GM19043 (cell line): ENCODE measurements at regions not wholly inside any gene's neighbourhood (a gene's known extent, or its start where the extent isn't known, plus 50 kb on each side); places are given as distances from the start of the nearest gene placed in this dataset.

Experiments used
- ATAC-seq: cut with Tn5 transposase; IDR thresholded peaks from one replicate; pipeline ENCODE4 v1.9.1; 2021; ENCODE audit warnings: low read depth; ENCODE audit not compliant: unreplicated experiment

- ATAC-seq = no peak
These were observed 735.1 kb downstream of the TYW1 start for GRCh38 chr7:67731704-67732103.

- ATAC-seq = no peak
These were observed 736.3 kb downstream of the TYW1 start for GRCh38 chr7:67732898-67733297.

- ATAC-seq = no peak
These were observed 741.5 kb downstream of the TYW1 start for GRCh38 chr7:67738145-67738544.

DNA sequence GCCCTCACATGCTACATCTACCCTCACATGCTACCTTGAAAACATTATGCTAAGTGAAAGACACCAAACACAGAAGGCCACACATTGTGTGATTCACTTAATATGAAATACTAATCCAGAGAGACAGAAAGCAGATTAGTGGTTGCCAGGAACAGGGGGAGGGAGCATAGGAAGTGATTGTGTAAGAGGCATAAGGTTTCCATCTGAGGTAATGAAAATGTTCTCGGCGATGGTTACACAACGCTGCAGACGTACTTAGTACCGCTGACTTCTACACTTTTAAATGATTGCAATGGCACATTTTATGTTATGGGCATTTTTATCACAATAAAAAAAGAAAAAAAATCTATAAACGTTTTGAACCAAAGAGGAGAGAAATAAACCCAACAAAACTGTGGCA lies 742.3 kb downstream of the TYW1 start:
- ATAC-seq = no peak

GRCh38 chr7:67743501-67743900 lies 746.9 kb downstream of the TYW1 start:
- no peak for ATAC-seq

DNA sequence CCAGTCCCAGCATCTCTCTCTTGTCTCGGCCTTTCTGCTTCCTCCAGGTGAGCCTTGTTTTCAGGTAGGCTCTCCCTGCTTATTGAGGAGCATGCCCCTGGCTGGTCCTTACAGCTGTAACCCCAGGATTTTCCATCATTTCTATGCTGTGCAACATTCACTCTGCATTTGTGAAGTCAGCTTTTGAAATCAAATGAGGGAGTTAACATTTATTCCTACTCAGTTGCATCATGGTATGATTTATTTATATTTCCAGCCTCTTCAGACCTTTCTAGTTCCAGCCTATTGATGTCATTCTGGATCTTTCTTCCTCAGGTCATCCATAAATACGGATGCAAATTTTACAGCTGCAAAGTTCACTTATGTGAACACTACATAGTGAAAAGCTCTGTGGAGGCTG lies 755.6 kb downstream of the TYW1 start:
- no peak for ATAC-seq

DNA sequence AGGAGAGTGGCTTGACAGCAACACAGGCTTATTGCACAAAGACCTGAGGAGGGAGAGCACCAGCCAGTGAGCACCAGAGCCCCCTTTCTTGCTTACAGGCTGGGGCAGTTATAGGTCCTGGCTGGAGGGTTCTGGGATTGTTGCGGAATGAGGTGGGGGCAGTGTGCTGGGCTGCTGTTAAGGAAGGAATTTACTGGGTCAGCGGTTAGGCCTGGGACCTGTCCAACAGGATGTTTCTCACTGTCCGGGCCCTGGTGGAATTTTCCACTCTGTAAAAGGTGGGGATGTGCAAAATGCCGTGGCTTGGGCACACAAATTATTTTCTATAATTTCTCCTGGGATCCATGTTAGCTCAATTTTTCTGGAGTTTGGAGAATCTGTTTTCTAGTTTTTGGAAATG lies 757.3 kb downstream of the TYW1 start:
- ATAC-seq = no peak

GRCh38 chr7:67754651-67755050 lies 758.0 kb downstream of the TYW1 start:
- no peak for ATAC-seq

DNA sequence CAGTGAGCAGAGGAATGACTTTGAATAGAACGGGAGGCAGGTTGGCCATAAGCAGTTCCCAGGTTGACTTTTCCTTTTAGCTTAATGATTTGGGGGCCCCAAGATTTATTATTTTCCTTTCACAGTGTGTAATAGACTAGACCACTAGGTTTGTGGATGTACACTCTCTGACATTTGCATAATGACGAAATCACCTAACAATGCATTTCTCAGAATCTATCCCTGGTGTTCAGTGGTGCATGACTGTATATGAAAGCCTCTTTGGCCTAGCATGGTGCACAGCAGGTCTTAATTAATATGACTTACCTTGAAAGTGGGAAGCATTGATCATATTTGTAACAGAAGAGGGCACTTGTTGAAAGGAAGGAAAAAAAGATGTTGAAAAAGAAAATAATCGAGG lies 761.9 kb downstream of the TYW1 start:
- ATAC-seq = no peak

DNA sequence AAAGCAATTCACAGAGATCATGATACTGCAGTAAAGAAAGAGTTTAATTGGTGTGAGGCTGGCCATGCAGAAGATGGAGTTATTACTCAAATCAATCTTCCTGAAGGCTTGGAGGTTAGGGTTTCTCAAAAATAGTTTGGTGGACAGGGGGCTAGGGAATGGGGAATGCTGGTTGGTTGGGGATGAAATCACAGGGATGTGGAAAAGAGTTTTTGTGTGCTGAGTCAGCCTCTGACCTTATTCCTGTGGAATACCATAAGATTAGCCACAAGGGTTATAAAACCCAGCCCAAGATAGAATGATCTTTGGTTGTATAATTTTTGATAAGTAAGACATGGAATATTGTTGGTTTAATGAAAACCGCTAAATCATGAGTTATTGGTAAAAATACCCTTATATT lies 764.3 kb downstream of the TYW1 start:
- no peak for ATAC-seq

DNA sequence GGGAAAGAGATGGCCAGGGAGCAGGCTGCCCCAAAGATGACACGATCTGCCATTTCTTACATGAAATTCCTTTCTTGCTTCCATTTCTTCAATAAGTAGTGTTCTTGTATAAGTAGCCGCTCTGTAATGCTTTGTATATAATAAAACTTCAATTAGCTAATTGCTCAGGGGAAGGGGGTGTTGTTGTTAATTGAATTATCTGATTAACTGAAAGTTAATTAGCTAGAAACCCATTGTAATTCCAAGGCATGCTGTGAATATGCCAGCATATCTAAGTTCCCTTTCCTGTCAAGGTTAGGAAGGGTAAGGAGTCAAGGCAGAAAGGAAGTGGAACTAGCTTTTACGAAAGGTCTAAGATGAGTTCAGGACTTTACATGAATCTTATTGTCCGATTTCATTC lies 765.9 kb downstream of the TYW1 start:
- no peak for ATAC-seq

- ATAC-seq = no peak
These were observed 767.7 kb downstream of the TYW1 start for GRCh38 chr7:67764289-67764688.

DNA sequence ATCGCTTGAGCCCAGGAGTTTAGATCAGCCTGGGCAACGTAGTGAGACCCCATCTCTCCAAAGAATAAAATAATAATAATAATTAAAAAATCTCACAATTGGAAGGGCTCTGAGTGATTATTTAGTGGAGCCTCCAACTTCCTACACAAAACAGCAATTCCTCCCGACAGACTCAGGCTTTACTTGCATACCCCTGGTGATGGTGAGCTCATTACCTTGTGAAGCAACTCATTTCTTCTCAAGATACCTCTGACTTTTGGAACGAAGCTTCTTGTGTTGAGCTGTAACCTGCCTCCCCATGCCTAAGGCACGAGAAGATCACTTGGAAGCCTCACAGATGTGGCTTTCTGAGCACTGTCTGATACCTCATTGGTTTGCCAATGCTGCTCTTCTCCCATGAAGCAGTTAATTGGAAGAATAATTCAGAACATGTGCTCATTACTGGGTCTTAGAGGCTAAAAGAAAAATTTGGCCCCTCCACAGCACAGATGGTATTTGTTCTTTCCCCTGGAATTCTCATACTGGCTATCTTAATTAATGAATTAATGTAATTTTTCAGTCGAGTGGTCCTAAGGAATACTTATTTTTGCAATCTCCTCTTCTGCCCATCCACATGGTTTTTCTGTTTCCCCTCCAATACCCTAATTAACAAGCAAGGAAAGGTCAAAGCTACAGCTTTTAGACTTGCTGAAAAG lies 769.0 kb downstream of the TYW1 start:
- no peak for ATAC-seq

- ATAC-seq = no peak
These were observed 770.3 kb downstream of the TYW1 start for GRCh38 chr7:67766906-67767410.

DNA sequence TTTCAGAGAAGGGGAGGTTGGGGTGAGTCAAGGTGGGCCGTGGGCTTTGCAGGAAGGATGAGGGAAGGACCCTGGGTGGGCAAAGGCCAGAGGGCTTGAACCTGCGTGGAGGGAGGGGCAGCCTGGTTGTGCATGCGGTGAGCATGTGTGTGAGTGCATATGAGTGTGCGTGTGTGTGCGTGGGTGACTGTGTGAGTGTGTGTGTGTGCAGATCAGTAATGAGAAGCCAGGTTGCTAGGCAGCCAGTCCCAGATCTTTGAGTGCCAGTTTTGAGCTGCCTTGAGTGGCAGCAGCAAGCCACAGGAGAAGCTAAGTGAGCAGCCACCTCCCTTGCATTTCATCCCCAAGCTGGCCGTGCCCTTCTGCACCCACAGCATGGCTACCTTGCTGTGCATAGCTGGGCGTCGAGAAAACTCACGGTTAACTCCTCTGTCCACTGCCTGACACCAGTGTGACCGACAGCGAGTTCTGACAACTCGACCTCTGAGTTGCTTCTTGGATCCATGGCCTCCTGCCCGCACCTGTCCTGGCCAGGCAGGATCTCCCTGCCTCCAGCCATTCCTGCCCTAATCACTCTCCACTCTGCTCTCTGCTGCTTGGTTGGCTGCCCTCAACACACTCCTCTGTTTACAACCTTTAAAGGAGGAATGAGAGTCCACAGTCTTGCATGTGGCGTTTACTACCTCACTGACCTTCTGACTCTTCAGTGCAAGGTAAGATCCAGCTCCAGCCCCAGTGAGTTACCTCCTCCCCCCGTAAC lies 775.4 kb downstream of the TYW1 start:
- no peak for ATAC-seq

DNA sequence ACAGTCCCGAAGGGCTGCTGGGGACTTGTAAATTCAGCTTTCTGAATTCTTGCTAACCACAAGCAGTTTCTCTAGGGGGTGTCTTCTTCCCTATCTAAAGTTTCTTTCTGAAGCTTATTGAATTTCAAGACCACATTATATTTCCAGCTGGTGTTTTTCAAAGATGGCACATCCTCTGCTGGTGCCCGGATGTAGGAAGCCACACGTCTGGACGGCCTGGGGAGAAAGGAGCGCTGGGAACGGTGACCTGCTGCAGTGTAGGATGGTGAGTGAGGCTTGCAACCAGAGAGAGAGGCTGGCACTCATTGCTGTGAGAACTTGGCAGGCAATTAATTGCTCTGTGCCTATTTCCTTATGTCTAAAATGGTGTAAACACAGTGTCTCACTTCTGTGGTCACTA lies 776.4 kb downstream of the TYW1 start:
- ATAC-seq = no peak

DNA sequence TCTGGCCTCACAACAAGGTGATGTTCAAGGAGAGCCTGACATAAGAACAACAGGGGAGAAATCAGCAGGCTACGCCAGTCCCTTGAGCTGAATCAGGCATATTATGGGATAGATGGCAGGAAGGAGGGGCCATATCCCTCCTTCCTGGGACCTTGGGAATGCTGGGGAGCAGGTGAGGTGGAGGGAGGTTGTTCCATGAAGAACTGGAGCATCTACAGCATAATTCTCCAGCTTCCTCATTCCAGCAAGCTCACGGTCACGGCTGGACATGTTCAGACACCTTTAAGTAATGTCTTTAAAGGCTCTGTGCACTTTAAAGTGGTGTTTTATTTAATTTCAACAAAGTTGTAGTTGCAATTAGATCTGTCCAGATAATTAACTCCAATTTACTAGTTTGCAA lies 780.5 kb downstream of the TYW1 start:
- no peak for ATAC-seq

DNA sequence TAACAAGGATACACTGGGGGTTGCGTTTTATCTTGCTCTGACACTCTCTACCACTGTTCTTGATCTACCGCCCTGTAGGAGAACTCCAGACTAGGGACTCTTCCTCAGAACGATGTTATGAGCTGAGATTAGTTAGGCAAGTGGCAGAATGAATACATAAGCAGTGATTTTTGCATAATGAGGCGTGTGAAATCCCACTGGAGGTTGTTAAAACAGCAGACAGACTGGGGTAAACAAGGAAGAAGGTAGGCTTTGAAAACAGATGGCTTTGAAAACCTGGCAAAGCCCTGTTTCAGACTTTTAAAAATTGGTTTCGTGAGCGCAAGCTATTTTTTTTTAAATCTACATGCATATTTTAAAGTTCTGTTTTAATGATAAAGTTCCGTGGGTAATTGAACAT lies 785.2 kb downstream of the TYW1 start:
- ATAC-seq = no peak

GRCh38 chr7:67786021-67786420 lies 789.4 kb downstream of the TYW1 start:
- no peak for ATAC-seq

- no peak for ATAC-seq
These were observed 792.0 kb downstream of the TYW1 start for GRCh38 chr7:67788669-67789068.

DNA sequence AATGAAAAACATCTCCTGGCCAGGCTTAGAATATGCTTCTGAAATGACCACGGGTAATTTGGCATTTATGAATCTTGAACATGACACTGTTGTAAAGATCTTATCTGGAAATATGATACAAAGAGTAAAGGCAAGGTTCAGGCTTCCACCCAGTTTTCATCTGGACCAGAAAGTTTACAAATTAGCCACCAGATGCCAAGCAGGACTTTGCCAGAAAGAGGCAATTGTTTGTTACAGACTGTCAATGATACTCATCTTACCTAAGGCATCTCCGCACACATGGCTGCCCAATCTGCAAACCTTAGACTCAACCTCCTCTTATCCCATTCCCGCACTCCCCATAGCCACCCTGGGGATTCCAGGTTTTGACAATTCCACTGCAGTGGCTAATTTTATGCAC lies 795.3 kb downstream of the TYW1 start:
- no peak for ATAC-seq

DNA sequence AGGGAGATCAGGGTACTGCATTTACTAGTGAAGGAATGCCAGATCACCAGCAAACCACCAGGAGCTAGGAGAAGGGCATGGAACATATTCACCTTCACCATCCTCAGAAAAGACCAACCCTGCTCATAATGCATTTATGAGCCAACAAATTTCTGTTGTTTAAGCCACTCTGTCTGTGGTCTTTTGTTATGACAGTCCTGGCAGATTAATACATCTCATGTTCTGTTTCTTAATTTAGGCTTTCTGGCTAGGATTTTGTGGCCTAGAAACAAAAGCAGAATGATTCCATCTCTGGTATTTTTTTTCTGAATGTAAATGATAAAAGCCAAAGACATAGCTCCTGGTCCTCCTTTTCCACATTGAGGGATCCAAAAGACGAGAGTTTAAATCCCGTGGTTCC lies 797.9 kb downstream of the TYW1 start:
- ATAC-seq = no peak
